SU-DHL-6 (cell line): ENCODE measurements at regions not wholly inside any gene's neighbourhood (a gene's known extent, or its start where the extent isn't known, plus 50 kb on each side); places are given as distances from the start of the nearest gene placed in this dataset.

Experiments
- H2AFZ ChIP-seq: fragments of 200-600 bp; sonication (generic); 2 replicates; pipeline ENCODE4 v1.6.1; 2014; ENCODE audit warnings: low read depth, mild to moderate bottlenecking, moderate library complexity, mixed read lengths, antibody characterized with exemption, low read length; ENCODE audit not compliant: severe bottlenecking
- H3F3A ChIP-seq: fragments of 200-600 bp; shearing (Covaris generic); 2 replicates; pipeline ENCODE4 v1.6.0; 2016; ENCODE audit warnings: antibody characterized with exemption, mild to moderate bottlenecking; ENCODE audit not compliant: insufficient read depth
- H3K27ac ChIP-seq: fragments of 200-600 bp; sonication (generic); 2 replicates; pipeline ENCODE4 v1.5.1; 2016; ENCODE audit warnings: low read depth, mild to moderate bottlenecking, low read length, moderate library complexity, mixed read lengths
- H3K27me3 ChIP-seq: fragments of 200-600 bp; sonication (generic), shearing (Covaris generic); 2 replicates; pipeline ENCODE4 v1.6.0; 2014; ENCODE audit warnings: mild to moderate bottlenecking, low read length
- H3K36me3 ChIP-seq: fragments of 200-600 bp; sonication (generic); 2 replicates; pipeline ENCODE4 v1.6.1; 2014; ENCODE audit warnings: mild to moderate bottlenecking, low read length, mixed read lengths
- H3K4me2 ChIP-seq: fragments of 300-600, 200-600 bp; shearing (Covaris generic), sonication (generic); 2 replicates; pipeline ENCODE4 v1.6.0; 2014; ENCODE audit warnings: low read length, low read depth, mild to moderate bottlenecking; ENCODE audit not compliant: poor library complexity, severe bottlenecking
- H3K4me3 ChIP-seq: fragments of 200-600 bp; sonication (generic); 2 replicates; pipeline ENCODE4 v1.5.1; 2014; ENCODE audit warnings: antibody characterized with exemption, low read length, mild to moderate bottlenecking, mixed read lengths; ENCODE audit not compliant: insufficient read depth, poor library complexity, severe bottlenecking
- H3K79me2 ChIP-seq: fragments of 200-600 bp; sonication (generic); 2 replicates; pipeline ENCODE4 v1.6.1; 2014; ENCODE audit warnings: mild to moderate bottlenecking, low read length, moderate library complexity; ENCODE audit not compliant: insufficient read depth
- H3K9ac ChIP-seq: fragments of 200-600 bp; sonication (generic); 2 replicates; pipeline ENCODE4 v1.7.0; 2014; ENCODE audit warnings: mild to moderate bottlenecking, low read length
- H3K9me2 ChIP-seq: fragments of 200-600 bp; sonication (generic); replicated peaks from 2 replicates; pipeline ENCODE4 v1.6.1; 2014; ENCODE audit warnings: low read length; ENCODE audit not compliant: insufficient read depth
- H3K9me3 ChIP-seq: fragments of 200-600 bp; sonication (generic); 2 replicates; pipeline ENCODE4 v1.6.1; 2014; ENCODE audit warnings: low read length, mixed read lengths; ENCODE audit not compliant: insufficient read depth
- H4K20me1 ChIP-seq: fragments of 200-600 bp; sonication (generic); 2 replicates; pipeline ENCODE4 v1.6.1; 2014; ENCODE audit warnings: low read depth, mild to moderate bottlenecking, antibody characterized with exemption, low read length, moderate library complexity, mixed read lengths
- EZH2phosphoT487 ChIP-seq: fragments of 200-600 bp; sonication (generic), shearing (Covaris generic); conservative IDR thresholded peaks from 2 replicates; pipeline ENCODE4 v1.6.1; 2018; ENCODE audit warnings: mild to moderate bottlenecking, antibody characterized with exemption, low read length, moderate library complexity, mixed read lengths
- TF ChIP-seq, protein P1 (sequence below): fragments of 200-600 bp; sonication (generic); IDR thresholded peaks from one replicate; pipeline ENCODE4 v1.5.1; 2017; ENCODE audit warnings: antibody characterized with exemption, mild to moderate bottlenecking, low read length, moderate library complexity; ENCODE audit not compliant: insufficient read depth, poor library complexity, severe bottlenecking

DNA sequence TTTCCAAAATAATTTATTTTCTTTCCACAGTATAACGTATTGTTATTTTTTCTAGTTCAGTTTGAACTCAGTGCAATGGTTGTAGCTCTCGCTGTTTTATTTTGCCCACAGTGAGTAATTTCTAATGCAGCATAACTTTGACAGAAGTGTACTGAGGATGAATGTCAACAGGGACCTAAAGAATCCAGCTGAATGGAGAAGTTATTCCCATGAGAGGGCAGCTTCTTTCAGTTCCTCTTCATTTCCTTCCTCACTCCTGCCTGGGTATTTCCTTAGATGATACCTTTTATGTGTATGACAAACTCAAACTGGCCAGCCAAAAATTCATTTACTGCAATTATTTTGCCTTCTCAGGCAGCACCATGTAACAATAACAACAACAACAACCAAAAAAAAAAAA, 1223.1 kb upstream of the ZEB2 start:
- H3K9ac ChIP-seq = no peak overlapping the region

DNA sequence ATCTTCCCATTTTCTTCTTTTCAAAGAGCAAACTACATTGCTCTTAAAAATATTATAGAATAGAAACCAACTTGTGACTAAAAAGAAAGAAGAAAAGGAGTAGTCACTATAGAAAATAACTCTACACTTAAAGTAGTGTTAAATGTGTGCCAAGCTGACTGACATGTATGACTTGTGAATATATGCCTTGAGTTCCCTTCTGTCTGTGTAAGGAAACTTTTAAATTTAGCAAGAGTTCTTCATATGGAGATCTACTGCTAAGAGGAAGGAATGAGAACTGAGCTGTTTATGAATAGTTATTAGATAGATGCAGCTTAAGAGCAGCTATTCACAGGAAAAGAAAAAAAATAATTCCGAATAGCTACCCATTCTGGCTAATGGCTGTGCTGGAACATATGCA, 1221.7 kb upstream of the ZEB2 start:
- no peaks in the 10 kb centered on the region for H3K79me2 ChIP-seq
- no peak overlapping the region for H3K27ac ChIP-seq
- no peaks in the 10 kb centered on the region for H3K9me3 ChIP-seq
- H2AFZ ChIP-seq = no peak overlapping the region
- H4K20me1 ChIP-seq = no peaks in the 10 kb centered on the region
- H3K4me2 ChIP-seq = no peak overlapping the region
- no peak overlapping the region for H3K4me3 ChIP-seq
- H3K9ac ChIP-seq = no peak overlapping the region
- H3K9me2 ChIP-seq = no peaks in the 10 kb centered on the region
- no peaks in the 10 kb centered on the region for H3K36me3 ChIP-seq
- TF ChIP-seq, protein P1, sequence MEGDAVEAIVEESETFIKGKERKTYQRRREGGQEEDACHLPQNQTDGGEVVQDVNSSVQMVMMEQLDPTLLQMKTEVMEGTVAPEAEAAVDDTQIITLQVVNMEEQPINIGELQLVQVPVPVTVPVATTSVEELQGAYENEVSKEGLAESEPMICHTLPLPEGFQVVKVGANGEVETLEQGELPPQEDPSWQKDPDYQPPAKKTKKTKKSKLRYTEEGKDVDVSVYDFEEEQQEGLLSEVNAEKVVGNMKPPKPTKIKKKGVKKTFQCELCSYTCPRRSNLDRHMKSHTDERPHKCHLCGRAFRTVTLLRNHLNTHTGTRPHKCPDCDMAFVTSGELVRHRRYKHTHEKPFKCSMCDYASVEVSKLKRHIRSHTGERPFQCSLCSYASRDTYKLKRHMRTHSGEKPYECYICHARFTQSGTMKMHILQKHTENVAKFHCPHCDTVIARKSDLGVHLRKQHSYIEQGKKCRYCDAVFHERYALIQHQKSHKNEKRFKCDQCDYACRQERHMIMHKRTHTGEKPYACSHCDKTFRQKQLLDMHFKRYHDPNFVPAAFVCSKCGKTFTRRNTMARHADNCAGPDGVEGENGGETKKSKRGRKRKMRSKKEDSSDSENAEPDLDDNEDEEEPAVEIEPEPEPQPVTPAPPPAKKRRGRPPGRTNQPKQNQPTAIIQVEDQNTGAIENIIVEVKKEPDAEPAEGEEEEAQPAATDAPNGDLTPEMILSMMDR = no peak
- TF ChIP-seq EZH2phosphoT487 = no peak
- no peaks in the 10 kb centered on the region for H3K27me3 ChIP-seq
- no peaks in the 10 kb centered on the region for H3F3A ChIP-seq

More for the DNA sequence above, 1223.1 kb upstream of the ZEB2 start:
- no peaks in the 10 kb centered on the region for H3K79me2 ChIP-seq
- no peak overlapping the region for H3K4me3 ChIP-seq
- H3K9me3 ChIP-seq = no peaks in the 10 kb centered on the region
- no peaks in the 10 kb centered on the region for H3K36me3 ChIP-seq
- H3K9me2 ChIP-seq = no peaks in the 10 kb centered on the region
- no peaks in the 10 kb centered on the region for H3F3A ChIP-seq
- H3K27ac ChIP-seq = no peak overlapping the region
- H3K27me3 ChIP-seq = no peaks in the 10 kb centered on the region
- H3K4me2 ChIP-seq = no peak overlapping the region
- TF ChIP-seq, protein P1 = no peak
- no peak for TF ChIP-seq EZH2phosphoT487
- H4K20me1 ChIP-seq = no peaks in the 10 kb centered on the region
- no peak overlapping the region for H2AFZ ChIP-seq

DNA sequence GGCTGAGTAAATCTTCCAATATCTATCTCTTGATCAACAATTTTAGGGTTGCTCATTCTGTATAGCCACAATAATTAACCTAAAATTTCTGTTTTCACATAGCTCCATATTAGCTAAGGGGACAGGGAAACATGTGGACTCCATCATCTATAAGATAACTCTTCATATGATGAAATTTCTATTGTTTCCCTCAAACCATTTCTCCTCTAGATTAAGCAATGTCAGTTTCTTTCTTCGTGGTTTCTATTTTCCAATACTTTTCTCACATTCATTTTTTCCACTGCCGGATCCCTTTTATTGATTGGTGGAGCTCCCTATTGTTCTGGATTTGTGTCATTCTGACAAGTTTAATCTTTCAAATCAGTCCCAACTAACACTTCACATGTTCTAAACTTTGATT, 1221.3 kb upstream of the ZEB2 start:
- Histone ChIP-seq H3K4me3 (no peak overlapping the region), H3F3A (no peaks in the 10 kb centered on the region), H3K4me2 (no peak overlapping the region), H3K27me3 (no peaks in the 10 kb centered on the region), H3K27ac (no peak overlapping the region), H3K79me2 (no peaks in the 10 kb centered on the region), H2AFZ (no peak overlapping the region), H3K9ac (no peak overlapping the region), H3K9me2 (no peaks in the 10 kb centered on the region), H3K9me3 (no peaks in the 10 kb centered on the region), H3K36me3 (no peaks in the 10 kb centered on the region), H4K20me1 (no peaks in the 10 kb centered on the region)
- TF ChIP-seq EZH2phosphoT487 = no peak
- TF ChIP-seq, protein P1 = no peak
